Activated CD4-positive, alpha-beta T cell treated with anti-CD3 and anti-CD28 coated beads for 48 hours (primary cell): ENCODE measurements at regions not wholly inside any gene's neighbourhood (a gene's known extent, or its start where the extent isn't known, plus 50 kb on each side); places are given as distances from the start of the nearest gene placed in this dataset.
A peak's percentile ranks its signal among the peaks of the same experiment; 100 is the strongest.

Experiments
- DNase-seq: peaks from one replicate; pipeline ENCODE4 v3.0.0-alpha.2; 2020

DNA sequence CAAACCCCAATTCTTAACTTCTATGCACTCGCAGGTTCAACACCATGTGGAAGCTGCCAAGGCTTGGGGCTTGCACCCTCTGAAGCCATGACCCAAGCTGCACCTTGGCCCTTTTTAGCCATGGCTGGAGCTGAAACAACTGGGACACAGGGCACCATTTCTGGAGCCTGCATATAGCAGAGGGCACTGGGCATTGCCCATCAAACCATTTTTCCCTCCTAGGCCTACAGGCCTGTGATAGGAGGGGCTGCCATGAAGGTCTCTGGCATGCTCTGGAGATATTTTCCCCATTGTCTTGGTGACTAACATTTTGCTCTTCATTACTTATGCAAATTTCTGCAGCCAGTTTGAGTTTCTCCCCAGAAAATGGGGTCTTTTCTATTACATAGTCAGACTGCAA, 484.7 kb downstream of the EPHA7 start:
- no peak for DNase-seq

DNA sequence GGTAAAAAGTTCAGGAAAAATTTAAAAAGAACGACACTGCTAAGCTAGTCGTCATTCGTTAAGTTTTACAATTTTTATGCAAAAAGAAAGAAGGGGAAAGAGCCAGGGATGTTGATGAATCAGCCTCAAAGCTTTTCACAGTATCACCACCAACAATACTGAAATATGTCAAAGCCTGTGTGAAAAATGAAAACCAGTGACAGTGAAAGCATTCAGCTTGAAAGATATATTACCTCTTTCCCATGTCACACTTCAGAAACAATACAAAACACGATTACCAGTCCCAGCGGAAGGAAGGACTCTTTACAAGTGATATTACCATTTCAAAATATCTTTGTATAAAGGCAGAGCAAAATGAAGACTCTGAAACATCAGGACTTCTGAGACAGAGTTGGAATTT, 489.2 kb downstream of the EPHA7 start:
- DNase-seq: no peak

GRCh38 chr6:92922216-92922806, 497.0 kb downstream of the EPHA7 start:
- DNase-seq: no peak

DNA sequence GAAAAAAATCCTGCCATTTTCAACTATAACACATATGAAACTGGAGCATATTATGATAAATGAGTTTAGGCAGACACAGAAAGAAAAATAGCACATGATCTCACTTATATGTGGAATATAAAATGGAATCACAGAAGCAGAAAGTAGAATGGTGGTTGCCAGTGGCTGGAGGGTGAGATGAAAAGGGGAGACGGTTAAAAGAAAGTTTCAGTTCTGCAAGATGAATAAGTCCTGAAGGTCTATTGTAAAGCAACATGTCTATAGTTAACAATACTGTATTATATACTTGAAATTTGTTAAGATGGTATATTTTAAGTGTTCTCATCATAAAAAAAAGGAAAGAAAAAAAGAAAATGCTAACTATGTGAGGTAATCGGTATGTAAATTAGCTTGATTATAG, 503.9 kb downstream of the EPHA7 start:
- DNase-seq: no peak

DNA sequence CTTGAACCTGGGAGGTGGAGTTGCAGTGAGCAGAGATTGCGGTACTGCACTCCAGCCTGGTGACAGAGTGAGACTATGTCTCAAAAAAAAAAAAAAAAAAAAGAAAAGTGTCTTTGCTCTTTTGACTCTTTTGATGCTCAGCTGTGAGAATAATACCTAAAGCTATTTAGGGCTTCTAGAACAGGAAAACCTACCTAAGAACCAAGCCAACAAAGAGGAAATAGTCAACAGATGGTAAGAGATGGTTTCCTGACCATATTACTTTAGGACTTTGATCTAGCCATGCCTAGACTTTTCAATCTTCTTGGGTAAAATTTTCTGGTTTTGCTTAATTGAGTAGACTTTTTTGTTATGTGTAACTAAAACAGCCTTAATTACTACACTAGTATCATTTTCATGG, 508.1 kb downstream of the EPHA7 start:
- DNase-seq: no peak

DNA sequence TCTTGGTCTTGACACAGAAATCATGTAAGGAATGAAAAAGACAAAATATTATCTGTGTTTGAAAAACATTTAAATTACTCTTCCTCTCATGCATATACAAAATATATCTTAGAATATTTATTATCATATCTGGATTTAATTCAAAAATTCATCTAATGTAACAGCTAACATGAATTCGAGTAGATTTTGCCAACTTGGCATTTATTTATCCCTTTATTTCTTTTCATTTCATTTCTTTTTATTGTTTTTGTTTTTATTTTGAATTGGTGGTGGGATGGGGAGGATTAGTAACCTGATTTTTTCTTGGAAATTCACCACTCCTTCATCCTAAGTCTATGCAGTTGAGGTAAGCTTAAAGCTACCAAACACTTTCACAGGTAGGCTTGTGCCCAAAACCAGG, 508.7 kb downstream of the EPHA7 start:
- no peak for DNase-seq

- no peak for DNase-seq
Measured at GRCh38 chr6:92906385-92906784, 513.0 kb downstream of the EPHA7 start.

DNA sequence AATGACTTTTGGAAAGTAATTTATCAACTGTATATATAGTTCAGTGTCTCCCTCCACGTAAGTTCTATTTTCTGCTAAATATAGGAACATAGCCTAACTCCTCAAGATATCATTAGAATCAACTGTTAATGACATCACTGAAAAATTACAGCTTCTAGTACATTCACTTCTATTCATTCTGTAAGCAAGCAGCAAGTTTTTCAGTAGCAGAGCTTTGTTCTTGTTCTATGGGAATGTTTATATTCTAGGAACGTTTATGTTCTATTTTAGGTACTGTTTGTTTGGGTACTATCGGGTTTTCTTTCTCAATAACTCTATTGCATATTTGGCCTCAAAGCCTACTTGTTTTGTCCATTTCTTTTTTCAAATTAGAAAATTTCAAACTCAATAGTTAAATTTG, 525.6 kb downstream of the EPHA7 start:
- DNase-seq: no peak

DNA sequence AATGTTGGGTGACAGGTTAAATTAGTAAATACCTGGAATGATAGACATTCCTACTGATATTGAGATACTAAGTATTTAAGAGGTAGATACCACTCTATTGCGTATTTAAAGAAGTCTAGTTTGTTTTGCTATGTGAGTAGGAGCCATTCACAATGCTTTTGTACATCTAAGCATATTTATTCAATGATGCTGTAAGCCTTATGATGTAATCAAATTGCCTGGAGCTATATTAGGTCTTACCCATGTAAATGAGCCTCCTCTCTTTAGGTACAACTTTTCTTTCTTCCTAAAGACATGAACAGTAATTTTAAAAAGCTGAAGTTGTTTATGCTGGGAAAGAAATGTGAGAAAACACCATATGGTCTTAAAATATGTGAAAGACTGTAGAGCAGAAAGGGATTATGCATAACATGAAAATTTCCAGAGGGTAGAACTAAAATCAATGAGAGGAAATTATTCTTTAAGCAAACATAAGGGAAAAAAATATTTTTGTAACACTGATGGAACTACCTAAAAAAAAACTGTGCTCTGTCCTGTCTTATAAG, 526.7 kb downstream of the EPHA7 start:
- DNase-seq: no peak

GRCh38 chr6:92888316-92888715, 531.0 kb downstream of the EPHA7 start:
- DNase-seq: no peak

DNA sequence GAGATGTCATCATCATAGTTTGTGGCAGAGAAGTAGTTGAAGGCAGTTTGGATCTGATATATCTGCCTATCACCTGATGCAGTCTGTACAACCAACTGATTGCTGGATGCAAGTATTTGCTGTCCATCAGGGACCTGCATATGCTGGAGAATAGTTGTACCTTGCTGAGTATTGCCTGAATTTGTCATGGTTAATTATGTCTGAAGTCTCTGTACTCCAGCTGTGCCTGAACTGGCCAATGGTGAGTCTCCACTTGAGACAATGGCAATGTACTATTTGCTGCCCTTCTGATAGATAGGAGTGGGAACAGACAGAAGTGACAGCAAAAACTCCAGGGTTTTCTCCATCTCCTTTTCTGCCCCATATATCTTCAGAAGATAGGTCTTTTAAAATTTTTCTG, 531.5 kb downstream of the EPHA7 start:
- DNase-seq: no peak

DNA sequence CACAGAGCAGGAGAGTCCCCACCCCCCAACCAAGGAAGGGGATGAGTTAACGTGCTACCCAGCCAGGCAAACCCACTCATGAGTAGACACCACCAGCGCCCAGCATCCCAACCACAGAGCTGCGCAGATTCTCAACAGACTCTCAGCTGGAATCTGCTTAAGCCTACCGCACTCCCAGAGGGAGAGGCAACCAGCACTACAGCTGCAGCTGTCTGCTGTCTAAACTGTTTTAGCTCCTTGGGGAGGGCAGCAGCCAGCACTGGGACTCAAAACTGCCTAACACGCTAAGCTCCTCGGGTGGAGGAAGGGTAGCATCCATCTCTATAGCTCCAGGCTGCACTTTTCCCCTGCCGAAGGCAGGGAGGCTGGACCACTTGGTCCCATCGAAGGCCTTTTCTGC, 539.8 kb downstream of the EPHA7 start:
- no peak for DNase-seq

DNA sequence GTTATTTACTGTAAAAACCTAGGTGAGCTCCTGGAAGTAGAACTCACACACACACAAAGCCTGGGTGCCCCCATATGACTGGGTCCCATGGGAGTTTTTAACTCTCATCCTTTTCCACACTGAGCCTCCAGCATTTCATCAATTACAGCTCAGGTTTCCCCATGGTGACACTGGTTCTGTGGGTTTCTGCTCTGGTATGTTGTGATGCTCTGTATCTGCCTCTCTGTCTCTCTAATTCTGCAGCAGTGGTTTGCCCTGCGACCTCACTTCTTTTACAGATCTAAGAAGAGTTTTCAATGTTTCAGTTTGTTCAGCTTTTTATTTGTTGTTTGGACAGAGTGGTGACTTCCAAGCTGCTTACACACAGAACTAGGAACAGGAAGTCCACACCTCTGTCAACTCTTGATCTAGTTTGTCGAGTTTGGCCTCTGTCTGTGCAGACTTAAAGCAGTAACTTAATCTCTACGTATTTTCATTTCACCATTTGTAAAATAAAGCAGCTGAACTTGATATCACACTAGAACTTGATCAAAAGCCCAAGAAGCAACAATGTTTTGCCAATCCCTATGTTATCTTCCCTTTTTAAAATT, 554.3 kb downstream of the EPHA7 start:
- DNase-seq: no peak

DNA sequence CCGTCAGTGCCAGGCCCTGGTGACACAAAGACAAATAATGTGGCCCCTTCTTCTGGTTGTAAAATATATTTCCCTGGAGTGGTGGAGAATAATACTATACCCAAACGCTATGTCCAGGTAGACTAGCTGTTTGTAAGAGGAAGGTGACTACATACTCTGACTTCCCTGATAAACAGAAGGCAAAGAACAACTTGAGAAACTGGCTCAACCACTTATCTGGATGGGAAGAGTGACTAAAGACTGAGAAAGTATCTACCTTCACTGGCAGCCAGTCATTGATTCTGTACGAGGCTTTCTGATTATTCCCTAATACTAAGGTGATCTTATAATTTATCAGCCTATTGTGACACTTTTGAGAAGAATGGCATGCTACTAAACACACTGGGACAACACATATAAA, 569.7 kb downstream of the EPHA7 start:
- no peak for DNase-seq

- no peak for DNase-seq
Measured at GRCh38 chr6:92848901-92849300, 570.5 kb downstream of the EPHA7 start.

DNA sequence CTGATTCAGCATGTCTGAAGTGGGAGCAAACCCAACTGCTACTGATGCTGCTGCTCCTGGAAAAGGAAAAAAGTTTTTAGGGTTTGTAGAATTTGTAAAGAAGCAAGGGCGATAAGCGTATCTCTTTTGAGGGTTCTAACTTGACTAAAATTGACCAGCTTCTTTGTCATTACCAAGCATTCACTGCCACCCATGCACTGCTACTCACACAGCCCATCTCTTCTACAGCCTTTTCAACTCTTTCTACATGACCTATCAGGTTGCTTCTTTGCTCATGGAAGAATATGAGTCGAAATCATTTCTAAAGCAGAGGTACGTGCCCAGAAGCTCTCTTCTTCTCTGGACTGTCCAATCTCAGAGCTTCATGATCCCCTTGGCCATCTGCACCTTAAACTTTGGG, 570.9 kb downstream of the EPHA7 start:
- DNase-seq: no peak

DNA sequence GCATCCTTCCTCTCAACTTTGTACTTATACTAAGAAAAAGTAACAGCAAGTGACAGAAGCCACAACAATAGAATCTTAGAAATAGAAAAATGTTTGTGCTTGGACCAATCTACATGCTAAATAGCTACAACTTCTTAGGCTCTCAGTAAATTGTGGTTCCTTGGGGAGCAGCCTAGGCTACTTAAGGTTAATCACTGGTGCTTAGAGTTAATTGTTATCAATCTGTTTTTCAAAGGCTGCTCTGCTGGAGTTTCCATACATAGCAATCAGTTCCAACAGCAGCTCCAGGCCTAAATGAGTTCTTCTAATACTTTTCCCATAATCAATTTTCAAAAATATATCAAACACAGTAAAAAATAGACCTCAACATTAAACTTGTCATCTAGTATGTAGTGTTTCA, 571.4 kb downstream of the EPHA7 start:
- DNase-seq: no peak

DNA sequence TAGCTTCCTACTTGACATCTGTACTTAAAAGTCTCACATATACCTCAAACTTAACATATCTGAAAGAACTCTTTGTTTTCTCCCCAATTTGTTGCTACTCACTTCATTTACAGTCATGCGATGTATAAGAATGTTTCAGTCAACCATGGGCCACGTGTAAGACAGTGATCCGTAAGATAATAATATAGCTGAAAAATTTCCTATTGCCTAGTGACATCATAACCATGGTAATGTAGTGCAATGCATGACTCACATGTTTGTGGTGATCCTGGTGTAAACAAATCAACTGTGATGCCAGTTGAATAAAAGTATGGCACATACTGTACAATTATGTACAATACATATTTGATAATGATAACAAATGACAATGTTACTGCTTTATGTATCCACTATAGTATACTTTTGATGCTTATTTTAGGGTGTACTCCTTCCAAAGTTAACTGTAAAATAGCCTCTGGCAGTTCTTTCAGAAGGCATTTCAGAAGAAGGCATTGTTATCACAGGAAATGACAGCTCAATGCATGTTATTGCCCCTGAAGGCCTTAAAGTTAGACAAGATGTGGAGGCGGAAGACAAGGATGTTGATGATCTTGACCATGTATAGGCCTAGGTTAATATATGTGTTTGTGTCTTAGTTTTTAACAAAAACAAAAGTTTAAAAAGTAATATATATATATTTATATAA, 579.0 kb downstream of the EPHA7 start:
- no peak for DNase-seq

GRCh38 chr6:92828788-92829187, 590.6 kb downstream of the EPHA7 start:
- no peak for DNase-seq

- DNase-seq: no peak
Measured at GRCh38 chr6:92827104-92827503, 592.3 kb downstream of the EPHA7 start.

GRCh38 chr6:92826633-92827032, 592.7 kb downstream of the EPHA7 start:
- DNase-seq: no peak

DNA sequence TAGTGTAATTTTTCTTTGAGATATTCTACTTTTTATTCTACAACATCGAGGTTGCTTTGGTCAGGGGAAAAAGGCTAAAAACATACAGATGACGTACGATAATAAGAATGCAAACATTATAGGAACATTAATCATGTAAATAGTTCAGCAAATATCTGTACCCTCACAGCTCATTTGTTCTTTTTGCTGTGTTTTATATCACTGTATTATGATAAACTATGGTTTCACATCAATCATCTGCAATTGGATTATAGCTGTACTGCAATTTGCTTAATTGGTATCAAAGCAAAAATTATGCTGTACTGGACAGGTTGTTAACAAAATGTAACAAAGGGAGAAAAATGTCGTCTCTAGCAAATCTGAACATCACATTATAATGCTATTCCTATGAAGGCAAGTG, 597.1 kb downstream of the EPHA7 start:
- no peak for DNase-seq

DNA sequence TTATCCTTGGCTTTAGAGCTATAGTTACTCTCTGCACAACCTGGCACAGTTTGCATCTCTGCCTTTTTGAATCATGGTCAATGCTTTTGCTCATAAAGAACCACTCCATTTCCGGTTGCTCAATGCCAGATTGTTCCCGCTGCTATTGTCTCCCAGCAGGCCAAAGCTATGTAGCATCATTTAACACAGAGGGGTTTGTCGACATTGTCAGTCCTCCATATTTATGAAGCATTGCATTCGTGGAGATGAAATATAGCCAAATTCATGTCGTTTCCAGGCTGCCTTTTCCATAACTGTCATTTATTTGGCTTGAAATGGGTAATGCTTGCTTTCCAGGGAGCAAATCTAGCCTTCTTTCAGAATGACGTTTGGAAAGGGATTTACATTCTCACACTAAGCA, 598.8 kb downstream of the EPHA7 start:
- no peak for DNase-seq

DNA sequence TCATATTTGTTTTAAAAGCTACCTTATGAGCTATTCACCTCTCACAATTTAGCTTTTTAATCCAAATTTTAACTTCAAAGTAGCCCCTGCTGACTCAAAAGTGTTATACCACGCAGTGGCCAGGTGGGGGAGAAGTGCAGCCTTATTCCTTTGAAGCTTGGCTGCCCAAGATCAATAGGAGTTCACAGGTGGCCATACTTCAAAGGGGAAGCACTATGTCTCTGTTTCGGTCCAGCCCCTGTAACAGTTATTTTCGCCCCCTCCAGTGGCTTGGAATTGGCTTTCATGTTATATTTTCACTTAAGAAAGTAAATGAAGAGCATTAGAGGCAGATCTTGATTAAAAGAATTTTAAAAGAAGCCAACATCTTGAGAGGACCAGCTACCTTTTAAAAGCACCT, 608.4 kb downstream of the EPHA7 start:
- peak; percentile 28 for DNase-seq

GRCh38 chr6:92806254-92806653, 613.1 kb downstream of the EPHA7 start:
- no peak for DNase-seq
